Spinal cord (tissue), 9 donors: ENCODE measurements at regions not wholly inside any gene's neighbourhood (a gene's known extent, or its start where the extent isn't known, plus 50 kb on each side); places are given as distances from the start of the nearest gene placed in this dataset.

Experiments
- DNase-seq, 6 donors: peaks; one replicate each; pipeline versions ENCODE4 v3.0.0 to v3.0.0-alpha.2; 2013 to 2015; ENCODE audit warnings: low spot score in 6 of 6, low read depth in 4 of 6
- H3K27ac ChIP-seq: one replicate; pipeline ENCODE4 v1.5.1; 2013; ENCODE audit warnings: low read depth, low read length, control low read depth
- H3K27me3 ChIP-seq: one replicate; pipeline ENCODE4 v1.6.1; 2013; ENCODE audit warnings: low read length; ENCODE audit not compliant: control insufficient read depth, insufficient read depth
- H3K36me3 ChIP-seq: one replicate; pipeline ENCODE4 v1.6.1; 2013; ENCODE audit warnings: low read length; ENCODE audit not compliant: control insufficient read depth, insufficient read depth
- H3K4me1 ChIP-seq: one replicate; pipeline ENCODE4 v1.6.1; 2013; ENCODE audit warnings: low read length; ENCODE audit not compliant: control insufficient read depth, insufficient read depth
- H3K4me3 ChIP-seq: one replicate; pipeline ENCODE4 v1.5.1; 2013; ENCODE audit warnings: low read depth, low read length, control low read depth
- H3K9me3 ChIP-seq: one replicate; pipeline ENCODE4 v1.6.1; 2013; ENCODE audit warnings: low read length; ENCODE audit not compliant: control insufficient read depth, insufficient read depth
- WGBS: methylation state at CpG from one replicate; pipeline ENCODE4 v1.1.5; 2013; ENCODE audit warnings: missing lambda C conversion rate; ENCODE audit not compliant: insufficient coverage; 5-methylcytosine and 5-hydroxymethylcytosine counted together
- donor health status: healthy.

DNA sequence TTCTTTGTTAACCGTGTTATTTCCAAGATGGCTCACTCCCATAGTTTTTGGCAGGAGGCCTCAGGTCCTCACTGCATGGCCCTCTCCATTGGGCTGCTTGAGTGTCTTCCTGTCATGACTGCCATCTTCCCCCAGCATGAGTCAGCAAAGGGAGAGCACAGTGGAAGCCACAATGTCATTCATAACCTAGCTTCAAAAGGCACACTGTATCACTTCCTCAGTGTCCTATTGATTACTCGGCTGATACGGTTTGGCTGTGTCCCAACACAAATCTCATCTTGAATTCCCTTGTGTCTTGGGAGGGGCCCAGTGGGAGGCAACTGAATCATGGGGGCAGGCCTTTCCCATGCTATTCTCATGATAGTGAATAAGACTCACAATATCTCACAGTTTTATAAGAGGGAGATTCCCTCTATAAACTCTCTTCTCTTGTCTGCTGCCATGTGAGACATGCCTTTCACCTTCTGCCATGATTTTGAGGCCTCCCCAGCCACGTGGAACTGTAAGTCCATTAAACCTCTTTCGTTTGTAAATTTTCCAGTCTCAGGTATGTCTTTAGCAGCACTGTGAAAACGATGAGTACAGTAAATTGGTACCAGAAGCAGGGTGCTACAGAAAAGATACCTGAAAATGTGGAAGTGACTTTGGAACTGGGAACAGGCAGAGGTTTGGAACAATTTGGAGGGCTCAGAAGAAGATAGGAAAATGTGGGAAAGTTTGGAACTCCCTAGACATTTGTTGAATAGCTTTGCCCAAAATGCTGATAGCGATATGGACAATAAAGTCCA, 106.5 kb downstream of the PRLHR start:
- no peak for DNase-seq
- no peaks in the 10 kb centered on the region for H3K4me1 ChIP-seq
- no peak overlapping the region for H3K27ac ChIP-seq
- H3K36me3 ChIP-seq = no peaks in the 10 kb centered on the region
- H3K27me3 ChIP-seq = no peaks in the 10 kb centered on the region
- no peak overlapping the region for H3K4me3 ChIP-seq
- WGBS = 89% methylated on average over 5 of the region's 7 CpGs
- H3K9me3 ChIP-seq = peaks cover 2% of the 10 kb centered on the region

GRCh38 chr10:118485641-118486040, 109.8 kb downstream of the PRLHR start:
- no peak for DNase-seq
- Histone ChIP-seq H3K27ac (no peak overlapping the region), H3K27me3 (no peaks in the 10 kb centered on the region), H3K36me3 (no peaks in the 10 kb centered on the region), H3K4me1 (no peaks in the 10 kb centered on the region), H3K9me3 (peaks cover 2% of the 10 kb centered on the region), H3K4me3 (no peak overlapping the region)
- 93% methylated on average over 8 of the region's 8 CpGs for WGBS

- no peaks in the 10 kb centered on the region for H3K36me3 ChIP-seq
- H3K4me1 ChIP-seq = no peaks in the 10 kb centered on the region
- WGBS = 94% methylated on average over 2 of the region's 5 CpGs
- DNase-seq = no peak
- no peak overlapping the region for H3K27ac ChIP-seq
- no peak overlapping the region for H3K4me3 ChIP-seq
- no peaks in the 10 kb centered on the region for H3K9me3 ChIP-seq
- H3K27me3 ChIP-seq = no peaks in the 10 kb centered on the region
These were observed 111.1 kb downstream of the PRLHR start for GRCh38 chr10:118484152-118484871.

DNA sequence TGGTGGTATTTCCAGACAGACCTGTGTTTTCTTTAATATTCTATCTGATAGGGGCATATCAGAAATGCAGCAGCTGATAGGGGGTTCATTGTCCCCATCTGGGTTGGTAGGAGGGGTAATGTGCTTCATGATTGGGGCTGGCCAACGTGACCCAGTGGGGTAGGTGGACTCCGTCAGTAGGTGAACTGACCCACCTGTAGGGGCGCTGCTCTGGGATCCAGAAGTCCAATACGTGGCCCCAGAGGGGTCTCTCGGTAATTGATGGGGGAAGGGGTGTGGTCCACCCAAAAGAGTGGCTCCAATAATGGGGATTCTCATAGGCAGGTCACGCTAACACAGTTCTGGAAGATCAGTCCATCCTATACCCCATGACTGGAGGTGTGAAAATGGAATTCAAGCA, 112.0 kb downstream of the PRLHR start:
- H3K36me3 ChIP-seq = no peaks in the 10 kb centered on the region
- WGBS = 79% methylated on average over 4 of the region's 6 CpGs
- no peaks in the 10 kb centered on the region for H3K4me1 ChIP-seq

DNA sequence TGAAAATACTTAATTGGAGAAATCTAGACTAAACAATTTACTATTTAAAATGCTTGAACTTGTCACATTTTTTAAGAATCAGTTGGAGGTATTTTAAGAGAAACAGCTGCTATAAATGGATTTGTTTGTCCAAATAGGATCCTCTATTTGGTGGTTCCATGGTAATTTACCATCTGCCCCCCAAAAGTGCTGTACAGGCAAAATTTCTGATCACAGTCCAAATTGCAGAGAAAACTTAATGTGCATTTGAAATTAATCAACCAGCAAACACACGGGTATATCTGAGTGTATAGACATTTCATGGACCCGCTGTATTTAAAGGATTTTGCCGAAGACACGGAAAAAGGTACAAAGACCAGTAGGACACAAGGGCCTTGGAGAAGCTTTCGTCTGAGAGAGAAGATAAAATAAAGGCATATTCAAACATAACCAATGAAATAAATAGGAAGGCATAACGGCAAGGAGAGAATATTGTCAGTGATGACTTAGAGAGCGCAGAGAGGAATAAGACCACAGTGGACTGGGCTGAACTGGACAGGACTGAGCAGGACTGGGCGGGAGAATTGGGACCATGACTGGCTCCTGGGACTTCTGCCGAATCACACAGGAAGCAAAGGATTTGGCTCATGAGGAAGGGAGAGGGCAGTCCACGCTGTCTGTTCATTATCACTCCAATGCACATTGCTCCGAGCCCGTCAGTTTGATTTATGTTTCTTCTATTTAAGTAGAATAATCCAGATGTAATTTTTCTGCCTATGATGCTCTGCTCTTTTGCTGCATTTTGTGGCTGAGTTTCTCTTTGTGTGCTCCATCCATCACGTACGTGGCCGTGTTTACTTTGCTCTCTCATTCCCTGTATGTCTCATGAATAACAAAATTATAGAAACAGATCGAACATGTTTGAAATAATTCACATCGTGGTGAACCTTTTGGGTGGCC, 112.8 kb downstream of the PRLHR start:
- Histone ChIP-seq H3K27me3 (no peaks in the 10 kb centered on the region), H3K4me1 (no peaks in the 10 kb centered on the region), H3K4me3 (no peak overlapping the region), H3K27ac (no peak overlapping the region), H3K9me3 (no peaks in the 10 kb centered on the region), H3K36me3 (no peaks in the 10 kb centered on the region)
- 100% methylated on average over 2 of the region's 17 CpGs for WGBS
- DNase-seq = peak in 1 of 6 donors; percentile 49

More for the DNA sequence above, 112.0 kb downstream of the PRLHR start:
- no peaks in the 10 kb centered on the region for H3K9me3 ChIP-seq
- H3K4me3 ChIP-seq = no peak overlapping the region
- DNase-seq = no peak
- H3K27ac ChIP-seq = no peak overlapping the region
- no peaks in the 10 kb centered on the region for H3K27me3 ChIP-seq

DNA sequence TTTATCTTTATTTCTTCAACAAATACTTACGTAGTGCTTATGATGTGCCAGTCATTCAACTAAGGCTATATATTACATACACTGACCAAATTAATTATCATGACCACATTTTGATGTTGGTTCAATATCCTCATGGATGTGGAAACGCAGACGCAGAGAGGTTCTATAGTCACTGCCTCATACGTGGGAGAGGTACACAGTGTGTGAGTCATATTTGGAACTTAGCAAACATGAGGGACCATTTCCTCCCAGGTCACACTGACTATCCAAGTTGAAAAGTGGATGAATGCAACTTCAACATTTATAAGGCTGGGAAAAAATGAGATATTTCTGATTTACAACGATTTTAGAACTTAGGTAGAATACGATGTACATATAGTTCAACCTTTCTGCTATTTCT, 113.6 kb downstream of the PRLHR start:
- Histone ChIP-seq H3K9me3 (no peaks in the 10 kb centered on the region), H3K36me3 (no peaks in the 10 kb centered on the region), H3K4me1 (no peaks in the 10 kb centered on the region), H3K27ac (no peak overlapping the region), H3K27me3 (no peaks in the 10 kb centered on the region), H3K4me3 (no peak overlapping the region)
- WGBS = 60% methylated on average over 1 of the region's 6 CpGs
- DNase-seq = no peak

- H3K27ac ChIP-seq = no peak overlapping the region
- no peaks in the 10 kb centered on the region for H3K36me3 ChIP-seq
- peaks cover 6% of the 10 kb centered on the region for H3K4me1 ChIP-seq
- no peak for DNase-seq
- H3K27me3 ChIP-seq = peaks cover 19% of the 10 kb centered on the region
- peaks cover 2% of the 10 kb centered on the region for H3K9me3 ChIP-seq
- 100% methylated on average over 1 of the region's 6 CpGs for WGBS
- H3K4me3 ChIP-seq = no peak overlapping the region
These were observed 120.2 kb downstream of the PRLHR start for GRCh38 chr10:118475214-118475613.

DNA sequence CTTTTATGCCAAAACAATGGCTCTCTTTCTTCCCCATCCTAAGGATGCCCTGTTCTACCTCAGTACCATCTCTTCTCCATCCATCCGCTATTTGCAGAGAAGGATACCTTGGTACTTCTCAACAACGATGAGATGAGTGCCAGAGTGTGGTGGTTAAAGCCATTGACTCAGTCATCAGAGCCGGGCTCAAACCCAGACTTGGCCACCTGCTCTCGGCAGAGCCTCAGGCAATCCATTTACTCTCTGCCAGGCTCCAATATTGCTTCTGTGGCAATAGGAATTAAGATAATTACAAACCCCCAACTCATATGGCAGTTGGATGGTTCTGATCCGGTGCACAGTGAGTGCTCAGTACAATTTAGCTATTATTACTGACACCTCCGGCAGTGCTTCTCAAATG, 121.3 kb downstream of the PRLHR start:
- Histone ChIP-seq H3K9me3 (peaks cover 2% of the 10 kb centered on the region), H3K27me3 (peaks cover 19% of the 10 kb centered on the region), H3K36me3 (no peaks in the 10 kb centered on the region), H3K27ac (no peak overlapping the region), H3K4me1 (peaks cover 6% of the 10 kb centered on the region), H3K4me3 (no peak overlapping the region)
- WGBS = 48% methylated on average over 3 of the region's 6 CpGs
- DNase-seq = peak in 2 of 6 donors; percentile 31 to 74

GRCh38 chr10:118473305-118473960, 122.0 kb downstream of the PRLHR start:
- peak in 1 of 6 donors; percentile 57 for DNase-seq

More at GRCh38 chr10:118473305-118473960, 122.0 kb downstream of the PRLHR start:
- WGBS = 44% methylated on average over 10 of the region's 12 CpGs
- Histone ChIP-seq H3K4me1 (peaks cover 6% of the 10 kb centered on the region), H3K36me3 (no peaks in the 10 kb centered on the region), H3K9me3 (peaks cover 2% of the 10 kb centered on the region), H3K27ac (no peak overlapping the region), H3K4me3 (no peak overlapping the region), H3K27me3 (peaks cover 21% of the 10 kb centered on the region)
